Glutamatergic neuron (in vitro differentiated cells): ENCODE measurements at regions not wholly inside any gene's neighbourhood (a gene's known extent, or its start where the extent isn't known, plus 50 kb on each side); places are given as distances from the start of the nearest gene placed in this dataset.

Experiments
- DNase-seq: peaks from one replicate; pipeline ENCODE4 v3.0.0; 2022
- H3K27ac Mint-ChIP-seq: one replicate; pipeline ENCODE4 v1.8.0; 2020; ENCODE audit warnings: mild to moderate bottlenecking, mixed read lengths, inconsistent platforms; ENCODE audit not compliant: unreplicated experiment
- H3K27me3 Mint-ChIP-seq: one replicate; pipeline ENCODE4 v1.8.0; 2020; ENCODE audit warnings: mild to moderate bottlenecking, moderate library complexity, mixed read lengths, inconsistent platforms; ENCODE audit not compliant: unreplicated experiment
- H3K36me3 Mint-ChIP-seq: one replicate; pipeline ENCODE4 v1.8.0; 2020; ENCODE audit warnings: mild to moderate bottlenecking, mixed read lengths, inconsistent platforms; ENCODE audit not compliant: unreplicated experiment
- H3K4me1 Mint-ChIP-seq: one replicate; pipeline ENCODE4 v1.8.0; 2020; ENCODE audit warnings: mild to moderate bottlenecking, low read depth, mixed read lengths, inconsistent platforms; ENCODE audit not compliant: unreplicated experiment
- H3K4me3 Mint-ChIP-seq: one replicate; pipeline ENCODE4 v1.8.0; 2020; ENCODE audit warnings: mild to moderate bottlenecking, mixed read lengths, inconsistent platforms; ENCODE audit not compliant: unreplicated experiment
- H3K9me3 Mint-ChIP-seq: one replicate; pipeline ENCODE4 v1.8.0; 2020; ENCODE audit warnings: mild to moderate bottlenecking, moderate library complexity, mixed read lengths, inconsistent platforms; ENCODE audit not compliant: unreplicated experiment
- TF ChIP-seq, protein P1 (sequence below): fragments of 200-600 bp; sonication (generic); IDR thresholded peaks from one replicate; pipeline ENCODE4 v1.5.0; 2021; ENCODE audit not compliant: partially characterized antibody, unreplicated experiment

DNA sequence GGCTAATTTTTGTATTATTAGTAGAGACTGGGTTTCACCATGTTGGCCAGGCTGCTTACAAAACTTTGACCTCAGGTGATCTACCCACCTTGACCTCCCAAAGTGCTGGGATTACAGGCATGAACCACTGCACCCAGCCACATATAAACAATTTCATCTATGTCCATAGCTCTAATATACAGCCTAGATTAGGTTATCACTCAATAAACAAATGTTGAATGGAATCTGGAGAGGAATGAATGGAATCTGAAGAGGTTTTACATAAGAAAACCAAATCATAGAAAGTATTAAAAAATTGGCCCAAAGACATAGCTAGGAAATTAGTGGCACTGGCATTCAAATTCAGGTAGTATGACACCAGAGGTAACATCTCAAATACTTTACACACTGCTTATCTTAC is 1401.4 kb upstream of the TENM4 start:
- TF ChIP-seq, protein P1, sequence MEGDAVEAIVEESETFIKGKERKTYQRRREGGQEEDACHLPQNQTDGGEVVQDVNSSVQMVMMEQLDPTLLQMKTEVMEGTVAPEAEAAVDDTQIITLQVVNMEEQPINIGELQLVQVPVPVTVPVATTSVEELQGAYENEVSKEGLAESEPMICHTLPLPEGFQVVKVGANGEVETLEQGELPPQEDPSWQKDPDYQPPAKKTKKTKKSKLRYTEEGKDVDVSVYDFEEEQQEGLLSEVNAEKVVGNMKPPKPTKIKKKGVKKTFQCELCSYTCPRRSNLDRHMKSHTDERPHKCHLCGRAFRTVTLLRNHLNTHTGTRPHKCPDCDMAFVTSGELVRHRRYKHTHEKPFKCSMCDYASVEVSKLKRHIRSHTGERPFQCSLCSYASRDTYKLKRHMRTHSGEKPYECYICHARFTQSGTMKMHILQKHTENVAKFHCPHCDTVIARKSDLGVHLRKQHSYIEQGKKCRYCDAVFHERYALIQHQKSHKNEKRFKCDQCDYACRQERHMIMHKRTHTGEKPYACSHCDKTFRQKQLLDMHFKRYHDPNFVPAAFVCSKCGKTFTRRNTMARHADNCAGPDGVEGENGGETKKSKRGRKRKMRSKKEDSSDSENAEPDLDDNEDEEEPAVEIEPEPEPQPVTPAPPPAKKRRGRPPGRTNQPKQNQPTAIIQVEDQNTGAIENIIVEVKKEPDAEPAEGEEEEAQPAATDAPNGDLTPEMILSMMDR: no peak
- Mint-ChIP-seq H3K27me3 (no peaks in the 10 kb centered on the region), H3K27ac (no peak overlapping the region), H3K4me3 (no peak overlapping the region), H3K36me3 (no peaks in the 10 kb centered on the region), H3K9me3 (no peaks in the 10 kb centered on the region), H3K4me1 (peaks cover 10% of the 10 kb centered on the region)
- no peak for DNase-seq

DNA sequence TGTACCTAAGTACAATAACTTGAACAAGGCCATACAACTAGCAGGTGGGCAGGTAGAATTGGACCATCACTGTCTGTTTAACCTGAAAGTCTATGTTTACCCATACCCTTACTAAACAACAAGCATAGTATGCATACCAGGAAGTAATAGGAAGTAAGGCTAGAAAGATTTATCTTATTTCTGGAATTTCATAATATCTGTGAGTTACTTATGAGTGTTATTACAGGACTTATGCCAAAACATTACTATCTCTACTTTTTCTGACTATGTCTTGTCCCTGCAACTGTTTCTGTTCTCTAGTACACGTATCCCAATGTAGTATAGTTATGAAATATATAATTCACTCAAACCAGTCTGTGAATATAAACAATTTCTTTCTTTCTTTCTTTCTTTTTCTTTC is 1400.8 kb upstream of the TENM4 start:
- DNase-seq: no peak
- Mint-ChIP-seq H3K27ac (no peak overlapping the region), H3K4me3 (no peak overlapping the region), H3K4me1 (peaks cover 10% of the 10 kb centered on the region), H3K36me3 (no peaks in the 10 kb centered on the region), H3K9me3 (no peaks in the 10 kb centered on the region), H3K27me3 (no peaks in the 10 kb centered on the region)
- TF ChIP-seq, protein P1: no peak

DNA sequence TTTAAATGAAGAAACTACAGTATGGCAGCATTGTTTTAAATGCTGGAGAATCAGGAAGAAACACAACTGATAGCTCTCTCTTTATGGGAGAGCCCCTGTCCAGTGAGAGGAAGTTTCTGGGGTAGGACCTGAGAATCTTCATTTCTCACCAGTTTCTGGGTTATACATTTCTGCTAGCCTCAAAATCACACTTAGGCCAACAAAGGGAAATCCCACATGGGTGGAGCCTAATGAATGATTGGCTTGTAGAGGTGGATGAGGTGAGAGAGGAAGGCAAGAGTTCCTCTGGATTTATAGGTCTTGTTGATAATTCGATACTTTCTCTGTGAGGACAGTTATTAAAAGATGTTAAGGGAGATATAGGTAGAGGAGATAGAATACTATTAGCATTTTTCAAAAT is 1397.3 kb upstream of the TENM4 start:
- TF ChIP-seq, protein P1: no peak
- no peak overlapping the region for H3K4me3 Mint-ChIP-seq
- no peak overlapping the region for H3K27ac Mint-ChIP-seq
- H3K9me3 Mint-ChIP-seq: no peaks in the 10 kb centered on the region
- no peak for DNase-seq
- H3K27me3 Mint-ChIP-seq: no peaks in the 10 kb centered on the region
- no peaks in the 10 kb centered on the region for H3K4me1 Mint-ChIP-seq
- no peaks in the 10 kb centered on the region for H3K36me3 Mint-ChIP-seq

DNA sequence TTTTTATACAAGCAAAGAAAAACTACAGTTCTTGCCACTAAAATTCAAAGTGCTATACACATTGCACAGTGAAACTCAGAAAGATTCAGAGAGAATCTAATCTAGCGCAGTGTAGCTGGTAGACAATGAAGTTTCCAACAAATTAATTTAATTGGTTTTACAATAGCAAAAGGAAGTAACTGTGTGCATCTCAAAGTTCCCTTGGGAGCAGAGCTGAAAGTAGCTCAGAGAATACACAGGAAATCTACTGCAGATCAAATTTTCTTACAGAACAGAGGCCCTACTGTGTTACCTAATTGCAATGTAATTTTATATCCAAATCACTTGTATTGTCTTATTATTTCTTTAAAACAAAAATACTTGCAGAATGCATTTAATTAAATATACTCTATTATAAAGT is 1396.2 kb upstream of the TENM4 start:
- Mint-ChIP-seq H3K4me1 (no peaks in the 10 kb centered on the region), H3K9me3 (no peaks in the 10 kb centered on the region), H3K27me3 (no peaks in the 10 kb centered on the region), H3K27ac (no peak overlapping the region), H3K36me3 (no peaks in the 10 kb centered on the region), H3K4me3 (no peak overlapping the region)
- DNase-seq: no peak
- TF ChIP-seq, protein P1: no peak

DNA sequence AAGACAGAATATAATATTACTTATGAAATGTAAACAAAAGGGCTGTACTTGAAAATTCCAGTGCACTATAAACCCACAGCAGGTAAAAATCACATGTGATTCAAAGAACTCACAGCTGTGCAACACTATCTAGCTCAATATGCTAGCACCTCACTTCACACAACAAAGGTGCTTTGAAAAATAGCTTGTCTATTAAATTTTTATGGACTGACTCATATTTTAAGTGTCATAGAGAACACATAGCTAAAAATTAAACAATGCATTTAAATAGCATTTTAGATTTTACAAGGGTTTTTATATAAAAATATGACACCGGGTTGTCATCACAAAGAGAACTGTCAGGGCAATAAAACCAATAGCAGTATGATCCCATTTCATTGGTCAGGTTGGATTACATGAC is 1390.5 kb upstream of the TENM4 start:
- H3K9me3 Mint-ChIP-seq: peaks cover 2% of the 10 kb centered on the region
- no peaks in the 10 kb centered on the region for H3K27me3 Mint-ChIP-seq
- no peaks in the 10 kb centered on the region for H3K36me3 Mint-ChIP-seq
- no peak overlapping the region for H3K4me3 Mint-ChIP-seq
- DNase-seq: no peak
- H3K4me1 Mint-ChIP-seq: no peaks in the 10 kb centered on the region
- TF ChIP-seq, protein P1: no peak
- no peak overlapping the region for H3K27ac Mint-ChIP-seq
